ENCODE measurements at regions not wholly inside any gene's neighbourhood (a gene's known extent, or its start where the extent isn't known, plus 50 kb on each side); places are given as distances from the start of the nearest gene placed in this dataset.

- ATAC-seq (ENCODE audit: insufficient number of reproducible peaks, low FRiP score, low read depth): no peak
- no peak for DNase-seq (ENCODE audit: low spot score)
- TF ChIP-seq CTCF (IDR thresholded peaks at IDR 0.05): no peak
- Histone ChIP-seq H3K27ac (no peak overlapping the region), H3K4me1 (ENCODE audit: control insufficient read depth in 1 of 2, low read depth in 2 of 2) (peaks cover under 1 to 2% of the 10 kb centered on the region in 2 donors), H3K9me3 (no peaks in the 10 kb centered on the region), H3K36me3 (no peaks in the 10 kb centered on the region), H3K4me3 (no peak overlapping the region), H3K27me3 (replicated peaks; ENCODE audit: insufficient read depth) (no peaks in the 10 kb centered on the region)
Observed at GRCh38 chr5:124593952-124594351, 152.5 kb downstream of the ZNF608 start.

- TF ChIP-seq CTCF (IDR thresholded peaks at IDR 0.05): no peak
- no peaks in the 10 kb centered on the region for H3K27me3 ChIP-seq (replicated peaks; ENCODE audit: insufficient read depth)
- H3K4me3 ChIP-seq: no peak overlapping the region
- H3K4me1 ChIP-seq (ENCODE audit: control insufficient read depth in 1 of 2, low read depth in 2 of 2): no peaks in the 10 kb centered on the region
- ATAC-seq (ENCODE audit: insufficient number of reproducible peaks, low FRiP score, low read depth): no peak
- H3K36me3 ChIP-seq: no peaks in the 10 kb centered on the region
- no peaks in the 10 kb centered on the region for H3K9me3 ChIP-seq
- no peak overlapping the region for H3K27ac ChIP-seq
- no peak for DNase-seq (ENCODE audit: low spot score)
Observed at GRCh38 chr5:124592891-124593290, 153.5 kb downstream of the ZNF608 start.

GRCh38 chr5:124591583-124591982, 154.9 kb downstream of the ZNF608 start:
- Histone ChIP-seq H3K27me3 (replicated peaks; ENCODE audit: insufficient read depth) (no peaks in the 10 kb centered on the region), H3K36me3 (no peaks in the 10 kb centered on the region), H3K4me1 (ENCODE audit: control insufficient read depth in 1 of 2, low read depth in 2 of 2) (no peaks in the 10 kb centered on the region), H3K4me3 (no peak overlapping the region), H3K27ac (no peak overlapping the region), H3K9me3 (no peaks in the 10 kb centered on the region)
- TF ChIP-seq CTCF (IDR thresholded peaks at IDR 0.05): no peak
- ATAC-seq (ENCODE audit: insufficient number of reproducible peaks, low FRiP score, low read depth): no peak
- DNase-seq (ENCODE audit: low spot score): no peak

- H3K36me3 ChIP-seq: no peaks in the 10 kb centered on the region
- DNase-seq (ENCODE audit: low spot score): no peak
- no peaks in the 10 kb centered on the region for H3K27me3 ChIP-seq (replicated peaks; ENCODE audit: insufficient read depth)
- no peaks in the 10 kb centered on the region for H3K9me3 ChIP-seq
- ATAC-seq (ENCODE audit: insufficient number of reproducible peaks, low FRiP score, low read depth): no peak
- no peak overlapping the region for H3K4me3 ChIP-seq
- TF ChIP-seq CTCF (IDR thresholded peaks at IDR 0.05): no peak
- H3K4me1 ChIP-seq (ENCODE audit: control insufficient read depth in 1 of 2, low read depth in 2 of 2): no peaks in the 10 kb centered on the region
- H3K27ac ChIP-seq: no peak overlapping the region
Observed at GRCh38 chr5:124590686-124591085, 155.8 kb downstream of the ZNF608 start.

GRCh38 chr5:124587280-124587679, 159.2 kb downstream of the ZNF608 start:
- ATAC-seq (ENCODE audit: insufficient number of reproducible peaks, low FRiP score, low read depth): no peak
- no peaks in the 10 kb centered on the region for H3K9me3 ChIP-seq
- no peak for DNase-seq (ENCODE audit: low spot score)
- H3K36me3 ChIP-seq: no peaks in the 10 kb centered on the region
- no peaks in the 10 kb centered on the region for H3K4me1 ChIP-seq (ENCODE audit: control insufficient read depth in 1 of 2, low read depth in 2 of 2)
- no peaks in the 10 kb centered on the region for H3K27me3 ChIP-seq (replicated peaks; ENCODE audit: insufficient read depth)
- no peak overlapping the region for H3K4me3 ChIP-seq
- TF ChIP-seq CTCF (IDR thresholded peaks at IDR 0.05): no peak
- no peak overlapping the region for H3K27ac ChIP-seq

All from thoracic aorta (tissue), 2 donors.